B cell (primary cell): ENCODE measurements at regions not wholly inside any gene's neighbourhood (a gene's known extent, or its start where the extent isn't known, plus 50 kb on each side); places are given as distances from the start of the nearest gene placed in this dataset.

Experiments
- ATAC-seq: fragments of 200-7000 bp; cut with Tn5 transposase; one replicate; pipeline ENCODE4 v1.10.0; 2021; ENCODE audit warnings: low read depth, mild to moderate bottlenecking, moderate number of reproducible peaks, moderate library complexity
- CTCF ChIA-PET: fragments of 350-600 bp; sonication (Branson Sonifier 250); formaldehyde crosslinking; loops from one replicate; lab custom pipeline; 2021; ENCODE audit warnings: antibody characterized with exemption, inconsistent platforms; lab: Charles Lee
- POLR2A ChIA-PET: fragments of 350-600 bp; sonication (Branson Sonifier 250); formaldehyde crosslinking; loops from one replicate; lab custom pipeline; 2021; ENCODE audit warnings: antibody characterized with exemption; lab: Charles Lee
- DNase-seq: peaks from one replicate; pipeline ENCODE4 v3.0.0; 2013
- H2AFZ ChIP-seq: 2 replicates; pipeline ENCODE4 v1.6.1; 2012; ENCODE audit warnings: mild to moderate bottlenecking, low read depth, low read length; ENCODE audit not compliant: insufficient read depth, poor library complexity, severe bottlenecking
- H3K27ac ChIP-seq, 2 donors: 1 replicate in 1 of 2; 2 replicates in 1 of 2; pipeline ENCODE4 v1.5.1; 2012 to 2013; ENCODE audit warnings: low read length in 2 of 2, mild to moderate bottlenecking in 2 of 2, moderate library complexity in 1 of 2
- H3K27me3 ChIP-seq, 4 experiments: fragments of 200-600 bp in 1 of 4; sonication (generic) in 1 of 4; replicated peaks in 1 of 4; 1 replicate in 2 of 4; 2 replicates in 2 of 4; pipeline versions ENCODE4 v1.6.1 to v1.7.0; 2013 to 2016; ENCODE audit warnings: low read length in 3 of 4, mild to moderate bottlenecking in 2 of 4, mixed read lengths in 1 of 4, moderate library complexity in 1 of 4; ENCODE audit not compliant: insufficient read depth in 4 of 4, control insufficient read depth in 3 of 4; ENCODE audit errors: control extremely low read depth in 1 of 4
- H3K36me3 ChIP-seq, 2 experiments: replicated peaks in 1 of 2; 1 replicate in 1 of 2; 2 replicates in 1 of 2; pipeline versions ENCODE4 v1.6.1 to v1.7.1; 2013; ENCODE audit warnings: low read length in 1 of 2; ENCODE audit not compliant: insufficient read depth in 2 of 2, control insufficient read depth in 1 of 2; ENCODE audit errors: control extremely low read depth in 1 of 2, extremely low read depth in 1 of 2
- H3K4me1 ChIP-seq, 2 donors: fragments of 200-600 bp in 1 of 2; sonication (generic) in 1 of 2; 1 replicate in 1 of 2; 2 replicates in 1 of 2; pipeline versions ENCODE4 v1.5.1 to v1.6.1; 2013 to 2017; ENCODE audit warnings: low read length in 2 of 2; ENCODE audit not compliant: control insufficient read depth in 2 of 2, insufficient read depth in 2 of 2
- H3K4me2 ChIP-seq: replicated peaks from 2 replicates; pipeline ENCODE3; 2012; ENCODE audit warnings: mild to moderate bottlenecking, low read depth, low read length; ENCODE audit not compliant: poor library complexity, severe bottlenecking
- H3K4me3 ChIP-seq, 5 experiments: fragments of 200-600 bp in 1 of 5; sonication (generic) in 1 of 5; 1 replicate in 3 of 5; 2 replicates in 2 of 5; pipeline versions ENCODE4 v1.5.1 to v1.7.0; 2011 to 2016; ENCODE audit warnings: low read length in 4 of 5, mild to moderate bottlenecking in 4 of 5, low read depth in 2 of 5, control low read depth in 1 of 5, moderate library complexity in 1 of 5; ENCODE audit not compliant: insufficient read depth in 1 of 5; ENCODE audit errors: control extremely low read depth in 1 of 5, extremely low read depth in 1 of 5
- H3K79me2 ChIP-seq: fragments of 200-600 bp; sonication (generic); one replicate; pipeline ENCODE4 v1.6.0; 2016; ENCODE audit warnings: low read length; ENCODE audit not compliant: control insufficient read depth, insufficient read depth
- H3K9ac ChIP-seq: fragments of 200-600 bp; sonication (generic); 2 replicates; pipeline ENCODE4 v1.6.1; 2017; ENCODE audit warnings: mild to moderate bottlenecking, low read length, moderate library complexity
- H3K9me3 ChIP-seq, 3 donors: one replicate each; pipeline versions ENCODE4 v1.6.1 to v1.7.1; 2013; ENCODE audit warnings: low read length in 2 of 3; ENCODE audit not compliant: control insufficient read depth in 2 of 3, insufficient read depth in 1 of 3; ENCODE audit errors: control extremely low read depth in 1 of 3
- H4K20me1 ChIP-seq: 2 replicates; pipeline ENCODE4 v1.6.0; 2012; ENCODE audit warnings: mild to moderate bottlenecking, low read length; ENCODE audit not compliant: insufficient read depth, control insufficient read depth, poor library complexity, severe bottlenecking
- H3K27ac Mint-ChIP-seq: one replicate; pipeline ENCODE4 v1.8.0; 2021; ENCODE audit warnings: mixed read lengths
- H3K27me3 Mint-ChIP-seq: one replicate; pipeline ENCODE4 v1.8.0; 2021; ENCODE audit warnings: mixed read lengths
- H3K4me1 Mint-ChIP-seq: one replicate; pipeline ENCODE4 v1.8.0; 2021; ENCODE audit warnings: mixed read lengths
- H3K4me3 Mint-ChIP-seq: one replicate; pipeline ENCODE4 v1.8.0; 2021; ENCODE audit warnings: mixed read lengths
- H3K9me3 Mint-ChIP-seq: one replicate; pipeline ENCODE4 v1.8.0; 2022; ENCODE audit warnings: mixed read lengths; ENCODE audit not compliant: insufficient read depth
- CTCF ChIP-seq: fragments of 200-600 bp; IDR thresholded peaks from one replicate; pipeline ENCODE4 v1.8.0; 2022; ENCODE audit warnings: antibody characterized with exemption, mild to moderate bottlenecking
- EZH2 ChIP-seq: IDR thresholded peaks from 2 replicates; pipeline ENCODE4 v1.6.1; 2012; ENCODE audit warnings: borderline replicate concordance, low read depth, mild to moderate bottlenecking, moderate library complexity, low read length; ENCODE audit not compliant: insufficient read depth, poor library complexity, severe bottlenecking
- WGBS: methylation state at CpG from one replicate; pipeline ENCODE4 v1.1.5; 2013; ENCODE audit warnings: missing lambda C conversion rate; ENCODE audit not compliant: insufficient coverage; 5-methylcytosine and 5-hydroxymethylcytosine counted together
- intact Hi-C: fragments of 100-400 bp; cut with micrococcal nuclease; formaldehyde crosslinking; loops from one replicate; pipeline ENCODE4 v1.10.0; 2022

- DNase-seq = no peak
- Histone ChIP-seq H4K20me1 (no peaks in the 10 kb centered on the region), H3K27me3 (no peaks in the 10 kb centered on the region), H3K79me2 (no peaks in the 10 kb centered on the region), H3K9me3 (peaks cover 0 to 14% (median 0%) of the 10 kb centered on the region in 3 donors), H3K4me3 (no peak overlapping the region), H3K9ac (no peak overlapping the region), H3K27ac (no peak overlapping the region), H3K4me1 (no peaks in the 10 kb centered on the region), H2AFZ (no peak overlapping the region), H3K4me2 (no peak overlapping the region), H3K36me3 (no peaks in the 10 kb centered on the region)
- ChIA-PET CTCF (no interaction called here), POLR2A (no interaction called here)
- H3K27ac Mint-ChIP-seq = no peak overlapping the region
- no peak overlapping the region for H3K4me3 Mint-ChIP-seq
- H3K9me3 Mint-ChIP-seq = peaks cover 2% of the 10 kb centered on the region
- TF ChIP-seq EZH2 = no peak
- no peak for TF ChIP-seq CTCF
- no peaks in the 10 kb centered on the region for H3K27me3 Mint-ChIP-seq
- no peak for ATAC-seq
- intact Hi-C loops = no loop called here
- WGBS = 91% methylated on average over 10 of the region's 14 CpGs
- no peaks in the 10 kb centered on the region for H3K4me1 Mint-ChIP-seq
Observed at GRCh38 chr18:78072375-78072774, 822.7 kb downstream of the GALR1 start.

DNA sequence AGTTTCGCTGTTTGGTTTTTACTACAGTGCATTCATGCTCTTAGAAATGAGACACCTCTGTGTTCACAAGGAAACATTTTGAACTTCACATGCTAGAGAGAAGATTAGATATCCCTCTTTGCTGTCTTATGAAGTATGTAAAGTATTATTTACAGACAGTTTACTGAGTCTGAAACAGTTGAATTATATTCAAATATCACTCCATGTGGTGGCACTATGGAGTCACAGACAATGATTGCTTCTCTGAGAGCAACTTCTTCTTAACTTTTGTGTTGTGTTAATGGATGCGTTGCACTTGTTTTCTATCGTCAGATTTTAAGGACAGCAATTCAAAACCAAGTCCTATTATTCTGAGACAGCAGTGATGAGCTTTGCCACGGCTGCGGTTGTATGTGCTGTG is 823.6 kb downstream of the GALR1 start:
- Histone ChIP-seq H3K4me1 (no peaks in the 10 kb centered on the region), H3K79me2 (no peaks in the 10 kb centered on the region), H3K27ac (no peak overlapping the region), H3K4me3 (no peak overlapping the region), H4K20me1 (no peaks in the 10 kb centered on the region), H3K9ac (no peak overlapping the region), H3K36me3 (no peaks in the 10 kb centered on the region), H3K9me3 (peaks cover 0 to 12% (median 0%) of the 10 kb centered on the region in 3 donors), H3K4me2 (no peak overlapping the region), H2AFZ (no peak overlapping the region), H3K27me3 (no peaks in the 10 kb centered on the region)
- Mint-ChIP-seq H3K9me3 (peaks cover 2% of the 10 kb centered on the region), H3K4me1 (no peaks in the 10 kb centered on the region), H3K27me3 (no peaks in the 10 kb centered on the region), H3K4me3 (no peak overlapping the region), H3K27ac (no peak overlapping the region)
- no peak for TF ChIP-seq CTCF
- no peak for TF ChIP-seq EZH2
- DNase-seq (no peak), ATAC-seq (no peak)
- no CpG with 5 or more reads among the region's 5 CpGs for WGBS
- ChIA-PET POLR2A (no interaction called here), CTCF (no interaction called here)
- intact Hi-C loops = no loop called here
